ENCODE measurements at regions not wholly inside any gene's neighbourhood (a gene's known extent, or its start where the extent isn't known, plus 50 kb on each side); places are given as distances from the start of the nearest gene placed in this dataset.

- H3K36me3 Mint-ChIP-seq (ENCODE audit: unreplicated experiment), result no peaks in the 10 kb centered on the region
- no peak for DNase-seq (ENCODE audit: extremely low spot score, unreplicated experiment)
- H3K4me3 Mint-ChIP-seq (ENCODE audit: unreplicated experiment), result no peak overlapping the region
- peaks cover 33% of the 10 kb centered on the region for H3K9me3 Mint-ChIP-seq (ENCODE audit: unreplicated experiment)
- no peaks in the 10 kb centered on the region for H3K4me1 Mint-ChIP-seq (ENCODE audit: unreplicated experiment)
- no peaks in the 10 kb centered on the region for H3K27me3 Mint-ChIP-seq (ENCODE audit: unreplicated experiment)
- no peak for TF ChIP-seq CTCF (IDR thresholded peaks at IDR 0.05)
- H3K27ac Mint-ChIP-seq (ENCODE audit: unreplicated experiment), result no peak overlapping the region
These were observed 60.6 kb upstream of the IRX1 start for GRCh38 chr5:3534997-3535396.

DNA sequence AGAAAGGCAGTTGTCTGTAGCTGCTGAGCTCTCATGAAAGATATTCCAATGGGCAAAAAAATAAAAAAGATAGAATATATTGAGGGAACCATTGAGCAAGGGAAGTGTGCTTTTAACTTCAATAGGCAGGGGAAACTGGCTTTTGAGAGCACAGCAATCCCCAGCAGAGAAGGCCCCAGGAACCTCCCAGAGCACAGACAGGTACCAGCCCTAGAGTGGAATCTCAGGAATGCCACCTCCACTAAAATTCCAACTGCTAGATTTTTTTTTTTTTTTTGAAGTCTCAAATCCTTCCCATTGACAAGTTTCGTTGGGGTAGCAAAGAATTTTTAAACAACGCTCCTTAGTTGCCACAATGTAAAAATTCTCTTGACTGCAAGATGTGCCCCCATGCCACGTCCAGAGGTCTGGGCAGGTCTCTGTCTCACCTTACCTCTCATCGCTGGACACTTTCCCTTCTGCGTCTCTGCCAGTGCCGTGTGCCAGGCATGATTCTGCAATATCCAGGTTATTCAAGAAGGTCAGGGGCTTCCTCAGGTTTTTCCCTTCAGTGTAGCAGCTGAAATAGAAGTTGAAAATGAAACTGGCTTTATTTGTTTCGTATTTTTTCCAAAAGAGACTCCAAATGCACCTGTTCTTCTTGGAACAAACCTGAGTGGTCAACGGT is 64.2 kb upstream of the IRX1 start:
- no peak for DNase-seq (ENCODE audit: extremely low spot score, unreplicated experiment)
- Mint-ChIP-seq H3K27ac (ENCODE audit: unreplicated experiment) (no peak overlapping the region), H3K36me3 (ENCODE audit: unreplicated experiment) (no peaks in the 10 kb centered on the region), H3K4me3 (ENCODE audit: unreplicated experiment) (no peak overlapping the region), H3K4me1 (ENCODE audit: unreplicated experiment) (no peaks in the 10 kb centered on the region), H3K9me3 (ENCODE audit: unreplicated experiment) (peaks cover 33% of the 10 kb centered on the region), H3K27me3 (ENCODE audit: unreplicated experiment) (no peaks in the 10 kb centered on the region)
- no peak for TF ChIP-seq CTCF (IDR thresholded peaks at IDR 0.05)

DNA sequence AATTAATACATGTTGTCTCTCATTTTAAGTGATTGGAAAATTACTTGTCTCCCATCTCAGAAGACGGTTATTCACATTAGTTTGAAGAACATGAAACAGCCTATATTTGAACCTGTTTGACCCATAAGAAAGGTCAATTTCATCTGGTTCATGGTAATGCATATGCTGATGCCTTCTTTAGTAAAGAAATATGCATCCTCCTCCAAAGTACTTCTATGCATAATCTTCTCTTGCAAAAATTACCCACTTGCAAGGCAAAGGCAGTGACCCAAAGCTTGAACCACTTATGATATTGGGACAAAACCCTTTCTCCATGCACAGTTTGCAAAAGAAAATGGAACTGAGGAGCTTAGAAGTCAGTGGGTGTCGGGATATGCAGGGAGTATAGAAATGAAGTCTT is 65.4 kb upstream of the IRX1 start:
- Mint-ChIP-seq H3K4me3 (ENCODE audit: unreplicated experiment) (no peak overlapping the region), H3K36me3 (ENCODE audit: unreplicated experiment) (no peaks in the 10 kb centered on the region), H3K4me1 (ENCODE audit: unreplicated experiment) (no peaks in the 10 kb centered on the region), H3K27ac (ENCODE audit: unreplicated experiment) (no peak overlapping the region), H3K9me3 (ENCODE audit: unreplicated experiment) (peaks cover 40% of the 10 kb centered on the region), H3K27me3 (ENCODE audit: unreplicated experiment) (no peaks in the 10 kb centered on the region)
- TF ChIP-seq CTCF (IDR thresholded peaks at IDR 0.05), result no peak
- no peak for DNase-seq (ENCODE audit: extremely low spot score, unreplicated experiment)

- TF ChIP-seq CTCF (IDR thresholded peaks at IDR 0.05), result no peak
- no peak for DNase-seq (ENCODE audit: extremely low spot score, unreplicated experiment)
- Mint-ChIP-seq H3K27me3 (ENCODE audit: unreplicated experiment) (no peaks in the 10 kb centered on the region), H3K36me3 (ENCODE audit: unreplicated experiment) (no peaks in the 10 kb centered on the region), H3K4me1 (ENCODE audit: unreplicated experiment) (no peaks in the 10 kb centered on the region), H3K4me3 (ENCODE audit: unreplicated experiment) (no peak overlapping the region), H3K27ac (ENCODE audit: unreplicated experiment) (no peak overlapping the region), H3K9me3 (ENCODE audit: unreplicated experiment) (peaks cover 40% of the 10 kb centered on the region)
These were observed 69.0 kb upstream of the IRX1 start for GRCh38 chr5:3526551-3527185.

DNA sequence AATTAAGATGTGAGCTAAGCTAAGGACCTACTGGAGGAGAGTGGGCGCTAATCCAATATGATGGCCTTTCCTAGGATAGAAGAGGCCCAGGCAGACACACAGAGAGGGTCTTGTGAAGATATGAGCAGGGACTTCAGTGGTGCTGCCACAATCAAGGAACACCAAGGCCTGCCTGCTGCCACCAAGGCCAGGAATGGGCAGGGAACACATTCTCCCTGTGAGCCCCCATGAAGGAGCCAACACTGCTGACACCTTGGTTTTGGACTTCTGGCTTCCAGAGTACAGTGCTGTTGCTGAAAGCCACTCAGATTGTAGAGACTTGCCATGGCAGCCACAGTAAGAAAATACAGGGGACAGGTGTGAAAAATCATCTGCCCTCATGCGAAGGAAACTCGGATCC is 73.1 kb upstream of the IRX1 start:
- TF ChIP-seq CTCF (IDR thresholded peaks at IDR 0.05), result no peak
- no peaks in the 10 kb centered on the region for H3K4me1 Mint-ChIP-seq (ENCODE audit: unreplicated experiment)
- no peaks in the 10 kb centered on the region for H3K27me3 Mint-ChIP-seq (ENCODE audit: unreplicated experiment)
- no peak for DNase-seq (ENCODE audit: extremely low spot score, unreplicated experiment)
- H3K36me3 Mint-ChIP-seq (ENCODE audit: unreplicated experiment), result no peaks in the 10 kb centered on the region
- H3K9me3 Mint-ChIP-seq (ENCODE audit: unreplicated experiment), result peaks cover 29% of the 10 kb centered on the region
- H3K4me3 Mint-ChIP-seq (ENCODE audit: unreplicated experiment), result no peak overlapping the region
- H3K27ac Mint-ChIP-seq (ENCODE audit: unreplicated experiment), result no peak overlapping the region
